RWPE2 (cell line): ENCODE measurements at regions not wholly inside any gene's neighbourhood (a gene's known extent, or its start where the extent isn't known, plus 50 kb on each side); places are given as distances from the start of the nearest gene placed in this dataset.
"Not testable (repeated sequence)": the region's sequence is repeated elsewhere in the genome, so short reads cannot be mapped to it uniquely, and the experiment has no call there.

Experiments used
- ATAC-seq: fragments of 200-7000 bp; cut with Tn5 transposase; 3 replicates; pipeline ENCODE4 v1.9.1; 2021; ENCODE audit warnings: low read depth
- DNase-seq: peaks from one replicate; pipeline ENCODE4 v3.0.0-alpha.2; 2020; ENCODE audit warnings: low spot score
- H3K27ac ChIP-seq: fragments of 450-650 bp; 2 replicates; pipeline ENCODE4 v1.5.1; 2017; ENCODE audit warnings: mild to moderate bottlenecking; ENCODE audit not compliant: poor library complexity, severe bottlenecking
- H3K27me3 ChIP-seq: fragments of 250-450 bp; sonication (Bioruptor Pico); 2 replicates; pipeline ENCODE4 v1.5.1; 2021; ENCODE audit warnings: mild to moderate bottlenecking, moderate library complexity; ENCODE audit not compliant: insufficient read depth, poor library complexity, severe bottlenecking
- H3K36me3 ChIP-seq: fragments of 250-450 bp; sonication (Bioruptor Pico); 2 replicates; pipeline ENCODE4 v1.5.1; 2020; ENCODE audit warnings: low read depth, mild to moderate bottlenecking, moderate library complexity
- H3K4me1 ChIP-seq: fragments of 250-450 bp; sonication (Bioruptor Pico); 2 replicates; pipeline ENCODE4 v1.5.1; 2021; ENCODE audit warnings: mild to moderate bottlenecking, moderate library complexity; ENCODE audit not compliant: insufficient read depth, poor library complexity, severe bottlenecking
- H3K4me3 ChIP-seq: fragments of 250-450 bp; sonication (Bioruptor Pico); 2 replicates; pipeline ENCODE4 v1.5.1; 2021; ENCODE audit warnings: mild to moderate bottlenecking, moderate library complexity; ENCODE audit not compliant: severe bottlenecking
- H3K9me3 ChIP-seq: fragments of 250-450 bp; sonication (Bioruptor Pico); 2 replicates; pipeline ENCODE4 v1.5.1; 2021; ENCODE audit warnings: mild to moderate bottlenecking, moderate library complexity; ENCODE audit not compliant: severe bottlenecking
- CTCF ChIP-seq: fragments of 450-650 bp; IDR thresholded peaks from one replicate; pipeline ENCODE4 v1.5.1; 2017; ENCODE audit warnings: mild to moderate bottlenecking, moderate library complexity; ENCODE audit not compliant: poor library complexity, severe bottlenecking

GRCh38 chr3:145015253-145015652, 1043.6 kb downstream of the DIPK2A start:
- DNase-seq: no peak
- peak; percentile 48; the same call in 1 of the 3 replicates for ATAC-seq

GRCh38 chr3:145017959-145018358, 1046.3 kb downstream of the DIPK2A start:
- Histone ChIP-seq H3K9me3 (no peaks in the 10 kb centered on the region), H3K36me3 (no peaks in the 10 kb centered on the region), H3K4me1 (peaks cover 4% of the 10 kb centered on the region), H3K27me3 (no peaks in the 10 kb centered on the region), H3K27ac (no peak overlapping the region), H3K4me3 (no peak overlapping the region)
- ATAC-seq (peak; percentile 91), DNase-seq (no peak)
- TF ChIP-seq CTCF: no peak

More at GRCh38 chr3:145015253-145015652, 1043.6 kb downstream of the DIPK2A start:
- Histone ChIP-seq H3K36me3 (no peaks in the 10 kb centered on the region), H3K27ac (peak overlapping the region; percentile 72), H3K4me1 (peaks cover 4% of the 10 kb centered on the region), H3K9me3 (no peaks in the 10 kb centered on the region), H3K27me3 (no peaks in the 10 kb centered on the region), H3K4me3 (no peak overlapping the region)
- TF ChIP-seq CTCF: no peak

GRCh38 chr3:145022447-145022846, 1050.8 kb downstream of the DIPK2A start:
- H3K9me3 ChIP-seq: no peaks in the 10 kb centered on the region
- ATAC-seq (no peak), DNase-seq (no peak)

GRCh38 chr3:145024700-145025099, 1053.1 kb downstream of the DIPK2A start:
- Histone ChIP-seq H3K9me3 (no peaks in the 10 kb centered on the region), H3K36me3 (no peaks in the 10 kb centered on the region), H3K4me3 (no peak overlapping the region), H3K27ac (no peak overlapping the region), H3K27me3 (no peaks in the 10 kb centered on the region), H3K4me1 (no peaks in the 10 kb centered on the region)
- no peak for TF ChIP-seq CTCF
- DNase-seq (no peak), ATAC-seq (no peak)

More at GRCh38 chr3:145022447-145022846, 1050.8 kb downstream of the DIPK2A start:
- no peaks in the 10 kb centered on the region for H3K36me3 ChIP-seq
- no peaks in the 10 kb centered on the region for H3K4me1 ChIP-seq
- no peak overlapping the region for H3K4me3 ChIP-seq
- H3K27ac ChIP-seq: no peak overlapping the region
- H3K27me3 ChIP-seq: no peaks in the 10 kb centered on the region
- no peak for TF ChIP-seq CTCF

- H3K36me3 ChIP-seq, ATAC-seq, H3K27ac ChIP-seq, H3K4me3 ChIP-seq, H3K9me3 ChIP-seq, H3K27me3 ChIP-seq, DNase-seq, H3K4me1 ChIP-seq: not testable (repeated sequence)
These were observed 1055.6 kb downstream of the DIPK2A start for GRCh38 chr3:145027186-145027585.
